Liver (tissue), 8 donors: ENCODE measurements at regions not wholly inside any gene's neighbourhood (a gene's known extent, or its start where the extent isn't known, plus 50 kb on each side); places are given as distances from the start of the nearest gene placed in this dataset.
"Not testable (repeated sequence)": the region's sequence is repeated elsewhere in the genome, so short reads cannot be mapped to it uniquely, and the experiment has no call there.

Source experiments
- DNase-seq: peaks from one replicate; pipeline ENCODE4 v3.0.0-alpha.2; 2017; ENCODE audit warnings: low spot score
- H3K27ac ChIP-seq, 2 donors: one replicate each; pipeline ENCODE4 v1.7.0; 2013; ENCODE audit warnings: inconsistent platforms in 2 of 2, low read length in 2 of 2, control low read depth in 1 of 2, low read depth in 1 of 2, mild to moderate bottlenecking in 1 of 2
- H3K27me3 ChIP-seq, 4 donors: one replicate each; pipeline versions ENCODE4 v1.6.1 to v1.7.0; 2013; ENCODE audit warnings: low read length in 3 of 4, inconsistent platforms in 1 of 4, mild to moderate bottlenecking in 1 of 4, moderate library complexity in 1 of 4; ENCODE audit not compliant: control insufficient read depth in 4 of 4, insufficient read depth in 4 of 4
- H3K36me3 ChIP-seq, 4 donors: one replicate each; pipeline versions ENCODE4 v1.6.1 to v1.7.0; 2013; ENCODE audit warnings: low read length in 3 of 4, mild to moderate bottlenecking in 3 of 4, low read depth in 1 of 4, moderate library complexity in 1 of 4; ENCODE audit not compliant: control insufficient read depth in 4 of 4, insufficient read depth in 3 of 4
- H3K4me1 ChIP-seq, 4 donors: one replicate each; pipeline versions ENCODE4 v1.6.1 to v1.7.0; 2013; ENCODE audit warnings: low read length in 3 of 4, mild to moderate bottlenecking in 3 of 4, moderate library complexity in 1 of 4; ENCODE audit not compliant: control insufficient read depth in 4 of 4, insufficient read depth in 4 of 4
- H3K4me3 ChIP-seq, 3 donors: one replicate each; pipeline versions ENCODE4 v1.6.1 to v1.7.0; 2013; ENCODE audit warnings: low read length in 3 of 3, control low read depth in 1 of 3, low read depth in 1 of 3, mild to moderate bottlenecking in 1 of 3
- H3K9ac ChIP-seq, 2 donors: one replicate each; pipeline ENCODE4 v1.7.0; 2013; ENCODE audit warnings: low read length in 2 of 2, mild to moderate bottlenecking in 2 of 2, moderate library complexity in 2 of 2, control low read depth in 1 of 2, low read depth in 1 of 2
- H3K9me3 ChIP-seq, 4 donors: one replicate each; pipeline versions ENCODE4 v1.6.1 to v1.7.0; 2013; ENCODE audit warnings: low read length in 3 of 4; ENCODE audit not compliant: control insufficient read depth in 4 of 4
- EGR1 ChIP-seq, 2 donors: IDR thresholded peaks; 2 replicates each; pipeline ENCODE4 v1.6.1; 2016 to 2018; ENCODE audit warnings: antibody characterized with exemption in 2 of 2, low read depth in 2 of 2
- JUND ChIP-seq, 2 donors: IDR thresholded peaks; 2 replicates each; pipeline ENCODE4 v1.6.1; 2016; ENCODE audit warnings: antibody characterized with exemption in 2 of 2
- NR2F2 ChIP-seq: IDR thresholded peaks from 2 replicates; pipeline ENCODE4 v1.6.1; 2016; ENCODE audit warnings: antibody characterized with exemption
- RAD21 ChIP-seq, 2 donors: IDR thresholded peaks; 2 replicates each; pipeline ENCODE4 v1.6.1; 2016; ENCODE audit warnings: antibody characterized with exemption in 2 of 2, mild to moderate bottlenecking in 2 of 2
- RXRA ChIP-seq, 2 donors: IDR thresholded peaks; 2 replicates each; pipeline ENCODE4 v1.6.1; 2017 to 2018; ENCODE audit warnings: antibody characterized with exemption in 2 of 2, mild to moderate bottlenecking in 1 of 2
- SP1 ChIP-seq: IDR thresholded peaks from 2 replicates; pipeline ENCODE4 v1.6.1; 2018; ENCODE audit warnings: antibody characterized with exemption, mild to moderate bottlenecking
- TAF1 ChIP-seq: conservative IDR thresholded peaks from 2 replicates; pipeline ENCODE4 v1.6.1; 2016; ENCODE audit warnings: antibody characterized with exemption, mild to moderate bottlenecking
- WGBS: extraction: QIAGEN DNeasy Blood & Tissue Kit; methylation state at CpG from one replicate; pipeline ENCODE4 v1.1.7; 2013; 5-methylcytosine and 5-hydroxymethylcytosine counted together
- TF ChIP-seq, protein P1 (sequence below): IDR thresholded peaks from 2 replicates; pipeline ENCODE4 v1.6.1; 2016; ENCODE audit warnings: antibody characterized with exemption
- TF ChIP-seq, protein P2 (sequence below): IDR thresholded peaks from 2 replicates; pipeline ENCODE4 v1.6.1; 2016; ENCODE audit warnings: antibody characterized with exemption, mild to moderate bottlenecking
- TF ChIP-seq, protein P3 (sequence below): fragments of 150-350 bp; IDR thresholded peaks from 2 replicates; pipeline ENCODE4 v1.5.1; 2017; ENCODE audit warnings: improper control_type of control experiment, low read depth, low read length; ENCODE audit not compliant: missing input control
- donor health status: healthy.
- donor health status: healthy.
- donor health status: healthy.
- donor health status: healthy.
- donor health status: healthy.

DNA sequence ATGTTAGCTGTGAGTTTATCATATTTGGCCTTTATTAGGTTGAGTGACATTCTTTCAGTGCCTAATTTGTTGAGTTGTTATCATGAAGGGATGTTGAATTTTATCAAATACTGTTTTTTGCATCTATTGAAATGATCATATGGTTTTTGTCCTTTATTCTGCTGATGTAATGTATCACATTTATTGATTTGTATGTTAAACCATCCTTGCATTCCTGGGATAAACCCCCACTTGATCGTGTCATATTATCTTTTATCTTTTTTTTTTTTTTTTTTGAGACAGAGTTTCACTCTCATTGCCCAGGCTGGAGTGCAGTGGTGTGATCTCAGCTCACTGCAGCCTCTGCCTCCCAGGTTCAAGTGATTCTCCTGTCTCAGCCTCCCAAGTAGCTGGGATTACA is 51.9 kb upstream of the MFGE8 start:
- 95% methylated on average over 1 of the region's 1 CpG for WGBS
- not testable (repeated sequence) for H3K4me3 ChIP-seq, H3K27ac ChIP-seq, H3K4me1 ChIP-seq, DNase-seq, H3K9me3 ChIP-seq, H3K36me3 ChIP-seq, H3K9ac ChIP-seq, H3K27me3 ChIP-seq

DNA sequence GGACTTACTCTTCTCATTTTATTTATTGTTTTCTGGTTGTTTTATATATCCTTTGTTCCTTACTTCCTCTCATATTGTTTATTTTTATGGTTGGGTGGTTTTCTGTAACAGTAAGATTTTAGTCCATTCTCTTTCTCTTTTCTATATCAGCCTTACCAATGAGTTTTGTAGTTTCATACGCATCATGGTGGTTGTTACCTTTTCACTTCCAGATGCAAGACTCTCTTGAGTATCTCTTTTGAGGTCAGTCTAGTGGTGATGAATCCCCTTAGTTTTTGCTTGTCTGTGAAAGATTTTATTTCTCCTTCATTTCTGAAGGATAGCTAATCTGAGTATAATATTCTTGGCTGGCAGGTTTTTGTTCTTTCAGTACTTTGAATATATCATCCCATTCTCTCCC is 57.1 kb upstream of the MFGE8 start:
- 53% methylated on average over 1 of the region's 1 CpG for WGBS
- no peaks in the 10 kb centered on the region for H3K27me3 ChIP-seq
- H3K36me3 ChIP-seq: no peaks in the 10 kb centered on the region
- H3K27ac ChIP-seq: no peak overlapping the region
- TF ChIP-seq SP1 (no peak), TAF1 (no peak), NR2F2 (no peak), EGR1 (IDR thresholded peaks at IDR 0.05; ENCODE audit: low read depth in 2 of 2) (no peak), RXRA (IDR thresholded peaks at IDR 0.05) (no peak), JUND (IDR thresholded peaks at IDR 0.05) (no peak)
- TF ChIP-seq, protein P1, sequence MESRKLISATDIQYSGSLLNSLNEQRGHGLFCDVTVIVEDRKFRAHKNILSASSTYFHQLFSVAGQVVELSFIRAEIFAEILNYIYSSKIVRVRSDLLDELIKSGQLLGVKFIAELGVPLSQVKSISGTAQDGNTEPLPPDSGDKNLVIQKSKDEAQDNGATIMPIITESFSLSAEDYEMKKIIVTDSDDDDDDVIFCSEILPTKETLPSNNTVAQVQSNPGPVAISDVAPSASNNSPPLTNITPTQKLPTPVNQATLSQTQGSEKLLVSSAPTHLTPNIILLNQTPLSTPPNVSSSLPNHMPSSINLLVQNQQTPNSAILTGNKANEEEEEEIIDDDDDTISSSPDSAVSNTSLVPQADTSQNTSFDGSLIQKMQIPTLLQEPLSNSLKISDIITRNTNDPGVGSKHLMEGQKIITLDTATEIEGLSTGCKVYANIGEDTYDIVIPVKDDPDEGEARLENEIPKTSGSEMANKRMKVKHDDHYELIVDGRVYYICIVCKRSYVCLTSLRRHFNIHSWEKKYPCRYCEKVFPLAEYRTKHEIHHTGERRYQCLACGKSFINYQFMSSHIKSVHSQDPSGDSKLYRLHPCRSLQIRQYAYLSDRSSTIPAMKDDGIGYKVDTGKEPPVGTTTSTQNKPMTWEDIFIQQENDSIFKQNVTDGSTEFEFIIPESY: no peak
- TF ChIP-seq, protein P2, sequence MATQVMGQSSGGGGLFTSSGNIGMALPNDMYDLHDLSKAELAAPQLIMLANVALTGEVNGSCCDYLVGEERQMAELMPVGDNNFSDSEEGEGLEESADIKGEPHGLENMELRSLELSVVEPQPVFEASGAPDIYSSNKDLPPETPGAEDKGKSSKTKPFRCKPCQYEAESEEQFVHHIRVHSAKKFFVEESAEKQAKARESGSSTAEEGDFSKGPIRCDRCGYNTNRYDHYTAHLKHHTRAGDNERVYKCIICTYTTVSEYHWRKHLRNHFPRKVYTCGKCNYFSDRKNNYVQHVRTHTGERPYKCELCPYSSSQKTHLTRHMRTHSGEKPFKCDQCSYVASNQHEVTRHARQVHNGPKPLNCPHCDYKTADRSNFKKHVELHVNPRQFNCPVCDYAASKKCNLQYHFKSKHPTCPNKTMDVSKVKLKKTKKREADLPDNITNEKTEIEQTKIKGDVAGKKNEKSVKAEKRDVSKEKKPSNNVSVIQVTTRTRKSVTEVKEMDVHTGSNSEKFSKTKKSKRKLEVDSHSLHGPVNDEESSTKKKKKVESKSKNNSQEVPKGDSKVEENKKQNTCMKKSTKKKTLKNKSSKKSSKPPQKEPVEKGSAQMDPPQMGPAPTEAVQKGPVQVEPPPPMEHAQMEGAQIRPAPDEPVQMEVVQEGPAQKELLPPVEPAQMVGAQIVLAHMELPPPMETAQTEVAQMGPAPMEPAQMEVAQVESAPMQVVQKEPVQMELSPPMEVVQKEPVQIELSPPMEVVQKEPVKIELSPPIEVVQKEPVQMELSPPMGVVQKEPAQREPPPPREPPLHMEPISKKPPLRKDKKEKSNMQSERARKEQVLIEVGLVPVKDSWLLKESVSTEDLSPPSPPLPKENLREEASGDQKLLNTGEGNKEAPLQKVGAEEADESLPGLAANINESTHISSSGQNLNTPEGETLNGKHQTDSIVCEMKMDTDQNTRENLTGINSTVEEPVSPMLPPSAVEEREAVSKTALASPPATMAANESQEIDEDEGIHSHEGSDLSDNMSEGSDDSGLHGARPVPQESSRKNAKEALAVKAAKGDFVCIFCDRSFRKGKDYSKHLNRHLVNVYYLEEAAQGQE: no peak
- TF ChIP-seq, protein P3, sequence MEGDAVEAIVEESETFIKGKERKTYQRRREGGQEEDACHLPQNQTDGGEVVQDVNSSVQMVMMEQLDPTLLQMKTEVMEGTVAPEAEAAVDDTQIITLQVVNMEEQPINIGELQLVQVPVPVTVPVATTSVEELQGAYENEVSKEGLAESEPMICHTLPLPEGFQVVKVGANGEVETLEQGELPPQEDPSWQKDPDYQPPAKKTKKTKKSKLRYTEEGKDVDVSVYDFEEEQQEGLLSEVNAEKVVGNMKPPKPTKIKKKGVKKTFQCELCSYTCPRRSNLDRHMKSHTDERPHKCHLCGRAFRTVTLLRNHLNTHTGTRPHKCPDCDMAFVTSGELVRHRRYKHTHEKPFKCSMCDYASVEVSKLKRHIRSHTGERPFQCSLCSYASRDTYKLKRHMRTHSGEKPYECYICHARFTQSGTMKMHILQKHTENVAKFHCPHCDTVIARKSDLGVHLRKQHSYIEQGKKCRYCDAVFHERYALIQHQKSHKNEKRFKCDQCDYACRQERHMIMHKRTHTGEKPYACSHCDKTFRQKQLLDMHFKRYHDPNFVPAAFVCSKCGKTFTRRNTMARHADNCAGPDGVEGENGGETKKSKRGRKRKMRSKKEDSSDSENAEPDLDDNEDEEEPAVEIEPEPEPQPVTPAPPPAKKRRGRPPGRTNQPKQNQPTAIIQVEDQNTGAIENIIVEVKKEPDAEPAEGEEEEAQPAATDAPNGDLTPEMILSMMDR: no peak
- H3K9me3 ChIP-seq: peaks cover 0 to 4% (median 1%) of the 10 kb centered on the region in 4 donors
- no peak for DNase-seq
- no peak overlapping the region for H3K4me3 ChIP-seq
- no peaks in the 10 kb centered on the region for H3K4me1 ChIP-seq
- H3K9ac ChIP-seq: no peak overlapping the region

DNA sequence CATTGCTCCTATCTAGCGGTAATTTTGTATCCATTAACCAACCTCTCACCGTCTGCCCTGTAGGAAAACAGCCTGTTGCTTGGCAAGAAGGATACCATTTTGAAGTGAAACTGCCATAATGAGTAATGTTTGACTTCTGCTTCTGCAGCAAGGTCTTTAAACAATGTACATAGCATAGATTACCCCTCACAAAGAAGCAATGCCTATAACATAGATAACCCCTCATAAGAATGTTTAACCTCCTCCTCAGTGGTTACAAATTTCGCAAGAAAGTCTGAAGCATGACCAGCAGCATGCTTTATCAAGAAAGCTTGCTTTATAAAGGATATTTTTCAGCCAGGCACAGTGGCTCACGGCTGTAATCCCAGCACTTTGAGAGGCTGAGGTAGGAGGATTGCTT is 61.2 kb upstream of the MFGE8 start:
- Histone ChIP-seq H3K4me3 (no peak overlapping the region), H3K9ac (no peak overlapping the region), H3K4me1 (no peaks in the 10 kb centered on the region), H3K27me3 (no peaks in the 10 kb centered on the region), H3K36me3 (no peaks in the 10 kb centered on the region), H3K9me3 (peaks cover 0 to 3% (median 2%) of the 10 kb centered on the region in 4 donors), H3K27ac (no peak overlapping the region)
- 52% methylated on average over 4 of the region's 4 CpGs for WGBS
- no peak for DNase-seq
- TF ChIP-seq RAD21 (IDR thresholded peaks at IDR 0.05): no peak
- TF ChIP-seq, protein P2: no peak
